Hepatocyte (in vitro differentiated cells): ENCODE measurements at regions not wholly inside any gene's neighbourhood (a gene's known extent, or its start where the extent isn't known, plus 50 kb on each side); places are given as distances from the start of the nearest gene placed in this dataset.
A peak's percentile ranks its signal among the peaks of the same experiment; 100 is the strongest.

ENCODE experiments used
- DNase-seq: peaks from one replicate; pipeline ENCODE4 v3.0.0-alpha.2; 2016; ENCODE audit warnings: low spot score
- H2AFZ ChIP-seq: fragments of 200-600 bp; sonication (generic); 2 replicates; pipeline ENCODE4 v1.6.0; 2016; ENCODE audit warnings: antibody characterized with exemption, mild to moderate bottlenecking
- H3K27ac ChIP-seq: fragments of 200-600 bp; sonication (generic); 2 replicates; pipeline ENCODE4 v1.5.1; 2016; ENCODE audit warnings: mild to moderate bottlenecking
- H3K27me3 ChIP-seq: fragments of 200-600 bp; sonication (generic); 2 replicates; pipeline ENCODE4 v1.6.1; 2016
- H3K36me3 ChIP-seq: fragments of 200-600 bp; sonication (generic); replicated peaks from 2 replicates; pipeline ENCODE4 v1.5.1; 2016; ENCODE audit warnings: low read depth; ENCODE audit not compliant: insufficient read depth
- H3K4me1 ChIP-seq: fragments of 200-600 bp; sonication (generic); 2 replicates; pipeline ENCODE4 v1.5.1; 2016; ENCODE audit warnings: mild to moderate bottlenecking, moderate library complexity; ENCODE audit not compliant: insufficient read depth
- H3K4me2 ChIP-seq: fragments of 200-600 bp; sonication (generic); 2 replicates; pipeline ENCODE4 v1.6.0; 2016
- H3K4me3 ChIP-seq: fragments of 200-600 bp; sonication (generic); 2 replicates; pipeline ENCODE4 v1.5.1; 2016; ENCODE audit warnings: mild to moderate bottlenecking
- H3K79me2 ChIP-seq: fragments of 200-600 bp; sonication (generic); 2 replicates; pipeline ENCODE4 v1.6.0; 2017; ENCODE audit warnings: mild to moderate bottlenecking
- H3K9me2 ChIP-seq: fragments of 200-600 bp; sonication (generic); replicated peaks from 2 replicates; pipeline ENCODE4 v1.6.0; 2017; ENCODE audit warnings: mild to moderate bottlenecking; ENCODE audit not compliant: insufficient read depth
- H3K9me3 ChIP-seq: fragments of 200-600 bp; sonication (generic); 2 replicates; pipeline ENCODE4 v1.5.1; 2016; ENCODE audit warnings: low read depth, mild to moderate bottlenecking
- H4K20me1 ChIP-seq: fragments of 200-600 bp; sonication (generic); 2 replicates; pipeline ENCODE4 v1.6.0; 2016; ENCODE audit warnings: mild to moderate bottlenecking; ENCODE audit not compliant: insufficient read depth, poor library complexity, severe bottlenecking
- CTCF ChIP-seq: fragments of 200-600 bp; sonication (generic); IDR thresholded peaks from 2 replicates; pipeline ENCODE4 v1.5.1; 2016; ENCODE audit warnings: antibody characterized with exemption, mild to moderate bottlenecking; ENCODE audit not compliant: poor library complexity
- EZH2 ChIP-seq: fragments of 200-600 bp; sonication (generic); IDR thresholded peaks from 2 replicates; pipeline ENCODE4 v1.6.1; 2016; ENCODE audit warnings: antibody characterized with exemption, mild to moderate bottlenecking, borderline replicate concordance
- EZH2phosphoT487 ChIP-seq: fragments of 200-600 bp; sonication (generic); IDR thresholded peaks from one replicate; pipeline ENCODE4 v1.6.1; 2018; ENCODE audit warnings: antibody characterized with exemption, mild to moderate bottlenecking, low read depth, moderate library complexity; ENCODE audit not compliant: unreplicated experiment, severe bottlenecking
- WGBS: methylation state at CpG from one replicate; pipeline ENCODE4 v1.1.6; 2016; ENCODE audit warnings: low lambda C conversion rate; ENCODE audit errors: missing lambda C conversion rate; 5-methylcytosine and 5-hydroxymethylcytosine counted together

- no peaks in the 10 kb centered on the region for H3K36me3 ChIP-seq
- no peaks in the 10 kb centered on the region for H3K79me2 ChIP-seq
- H2AFZ ChIP-seq = no peak overlapping the region
- H3K27ac ChIP-seq = peak overlapping the region; percentile 24
- no peaks in the 10 kb centered on the region for H4K20me1 ChIP-seq
- no peaks in the 10 kb centered on the region for H3K27me3 ChIP-seq
- no peaks in the 10 kb centered on the region for H3K9me2 ChIP-seq
- H3K4me3 ChIP-seq = no peak overlapping the region
- H3K4me2 ChIP-seq = no peak overlapping the region
- DNase-seq = peak; percentile 33
- 47% methylated on average over 5 of the region's 5 CpGs for WGBS
- TF ChIP-seq EZH2phosphoT487 (no peak), CTCF (no peak), EZH2 (no peak)
- no peaks in the 10 kb centered on the region for H3K9me3 ChIP-seq
- H3K4me1 ChIP-seq = no peaks in the 10 kb centered on the region
These were observed 130.1 kb downstream of the EDEM1 start for GRCh38 chr3:5317557-5317956.

GRCh38 chr3:5319454-5319853 is 131.9 kb downstream of the EDEM1 start:
- no peak overlapping the region for H3K4me2 ChIP-seq
- no peaks in the 10 kb centered on the region for H3K36me3 ChIP-seq
- no peaks in the 10 kb centered on the region for H3K27me3 ChIP-seq
- no peaks in the 10 kb centered on the region for H3K9me3 ChIP-seq
- H3K27ac ChIP-seq = no peak overlapping the region
- H2AFZ ChIP-seq = no peak overlapping the region
- no peaks in the 10 kb centered on the region for H3K79me2 ChIP-seq
- TF ChIP-seq CTCF (no peak), EZH2 (no peak), EZH2phosphoT487 (no peak)
- no peaks in the 10 kb centered on the region for H3K9me2 ChIP-seq
- DNase-seq = no peak
- H3K4me3 ChIP-seq = no peak overlapping the region
- H3K4me1 ChIP-seq = peaks cover 4% of the 10 kb centered on the region
- 97% methylated on average over 2 of the region's 2 CpGs for WGBS
- H4K20me1 ChIP-seq = no peaks in the 10 kb centered on the region

GRCh38 chr3:5321666-5322340 is 134.3 kb downstream of the EDEM1 start:
- H3K36me3 ChIP-seq = no peaks in the 10 kb centered on the region
- no peak overlapping the region for H3K4me2 ChIP-seq
- peaks cover 4% of the 10 kb centered on the region for H3K4me1 ChIP-seq
- DNase-seq = no peak
- H4K20me1 ChIP-seq = no peaks in the 10 kb centered on the region
- H3K4me3 ChIP-seq = no peak overlapping the region
- no peaks in the 10 kb centered on the region for H3K79me2 ChIP-seq
- TF ChIP-seq CTCF (no peak), EZH2phosphoT487 (no peak), EZH2 (no peak)
- no peaks in the 10 kb centered on the region for H3K27me3 ChIP-seq
- H2AFZ ChIP-seq = no peak overlapping the region
- H3K9me3 ChIP-seq = no peaks in the 10 kb centered on the region
- no peaks in the 10 kb centered on the region for H3K9me2 ChIP-seq
- H3K27ac ChIP-seq = no peak overlapping the region

- H3K4me2 ChIP-seq = no peak overlapping the region
- no peak for TF ChIP-seq EZH2
- TF ChIP-seq CTCF = no peak
- no peak for TF ChIP-seq EZH2phosphoT487
- H3K9me3 ChIP-seq = no peaks in the 10 kb centered on the region
- DNase-seq = no peak
- WGBS = 65% methylated on average over 4 of the region's 4 CpGs
- no peaks in the 10 kb centered on the region for H4K20me1 ChIP-seq
- no peak overlapping the region for H3K4me3 ChIP-seq
- no peaks in the 10 kb centered on the region for H3K9me2 ChIP-seq
- no peak overlapping the region for H2AFZ ChIP-seq
- no peaks in the 10 kb centered on the region for H3K36me3 ChIP-seq
- peaks cover 4% of the 10 kb centered on the region for H3K4me1 ChIP-seq
- no peaks in the 10 kb centered on the region for H3K79me2 ChIP-seq
- H3K27me3 ChIP-seq = no peaks in the 10 kb centered on the region
- no peak overlapping the region for H3K27ac ChIP-seq
These were observed 137.3 kb downstream of the EDEM1 start for GRCh38 chr3:5324780-5325179.
